Peyer's patch (tissue), 4 donors: ENCODE measurements at regions not wholly inside any gene's neighbourhood (a gene's known extent, or its start where the extent isn't known, plus 50 kb on each side); places are given as distances from the start of the nearest gene placed in this dataset.

Source experiments
- CTCF ChIP-seq, 6 experiments: fragments of 450-650 bp in 4 of 6; fragments of 200-600 bp in 2 of 6; sonication (generic) in 1 of 6; IDR thresholded peaks; one replicate each; pipeline ENCODE4 v1.5.1; 2017 to 2019; ENCODE audit warnings: antibody characterized with exemption in 6 of 6, mild to moderate bottlenecking in 3 of 6, moderate library complexity in 1 of 6
- POLR2A ChIP-seq, 2 donors: fragments of 450-650 bp; IDR thresholded peaks; one replicate each; pipeline ENCODE4 v1.5.1; 2017; ENCODE audit warnings: antibody characterized with exemption in 2 of 2, mild to moderate bottlenecking in 2 of 2, moderate library complexity in 2 of 2

- TF ChIP-seq CTCF (IDR thresholded peaks at IDR 0.05) (no peak), POLR2A (IDR thresholded peaks at IDR 0.05) (no peak)
These were observed 95.9 kb upstream of the DTNBP1 start for GRCh38 chr6:15758631-15759215.
